GOT3 (cell line): ENCODE measurements at regions not wholly inside any gene's neighbourhood (a gene's known extent, or its start where the extent isn't known, plus 50 kb on each side); places are given as distances from the start of the nearest gene placed in this dataset.

Experiments
- DNase-seq: peaks from one replicate; lab custom pipeline; 2025; ENCODE audit warnings: mixed read lengths; lab: John Stamatoyannopoulos, UW

- DNase-seq: no peak
Observed at GRCh38 chr2:215619022-215619958, 183.4 kb upstream of the FN1 start.

- DNase-seq: no peak
Observed at GRCh38 chr2:215618145-215618544, 182.3 kb upstream of the FN1 start.

GRCh38 chr2:215617060-215617824, 181.4 kb upstream of the FN1 start:
- no peak for DNase-seq

- DNase-seq: no peak
Observed at GRCh38 chr2:215615803-215616174, 179.9 kb upstream of the FN1 start.

- no peak for DNase-seq
Observed at GRCh38 chr2:215615067-215615802, 179.4 kb upstream of the FN1 start.

- DNase-seq: no peak
Observed at GRCh38 chr2:215614296-215614695, 178.4 kb upstream of the FN1 start.

GRCh38 chr2:215613888-215614287, 178.0 kb upstream of the FN1 start:
- DNase-seq: no peak

- DNase-seq: no peak
Observed at GRCh38 chr2:215613280-215613679, 177.4 kb upstream of the FN1 start.

GRCh38 chr2:215612786-215613185, 176.9 kb upstream of the FN1 start:
- DNase-seq: no peak

GRCh38 chr2:215611609-215612386, 175.9 kb upstream of the FN1 start:
- no peak for DNase-seq

GRCh38 chr2:215609089-215610032, 173.5 kb upstream of the FN1 start:
- no peak for DNase-seq

GRCh38 chr2:215607766-215608165, 171.9 kb upstream of the FN1 start:
- no peak for DNase-seq

- no peak for DNase-seq
Observed at GRCh38 chr2:215606219-215606618, 170.4 kb upstream of the FN1 start.

- DNase-seq: no peak
Observed at GRCh38 chr2:215605214-215605613, 169.3 kb upstream of the FN1 start.

- no peak for DNase-seq
Observed at GRCh38 chr2:215604606-215605005, 168.7 kb upstream of the FN1 start.

GRCh38 chr2:215603440-215603839, 167.6 kb upstream of the FN1 start:
- DNase-seq: no peak

GRCh38 chr2:215602997-215603396, 167.1 kb upstream of the FN1 start:
- no peak for DNase-seq

GRCh38 chr2:215601990-215602721, 166.3 kb upstream of the FN1 start:
- DNase-seq: no peak

- DNase-seq: no peak
Observed at GRCh38 chr2:215601526-215601925, 165.7 kb upstream of the FN1 start.
